Uterus (tissue), 3 donors: ENCODE measurements at regions not wholly inside any gene's neighbourhood (a gene's known extent, or its start where the extent isn't known, plus 50 kb on each side); places are given as distances from the start of the nearest gene placed in this dataset.

Source experiments
- DNase-seq, 2 donors: peaks; one replicate each; pipeline ENCODE4 v3.0.0-alpha.2; 2019 to 2020
- H3K27ac ChIP-seq, 2 donors: fragments of 200-600 bp; sonication (generic); 1 replicate in 1 of 2; 2 replicates in 1 of 2; pipeline ENCODE4 v1.5.1; 2016 to 2018
- H3K27me3 ChIP-seq, 2 donors: fragments of 200-600 bp; sonication (generic); one replicate each; pipeline ENCODE4 v1.5.1; 2018 to 2019; ENCODE audit warnings: control low read depth in 1 of 2
- H3K36me3 ChIP-seq, 2 donors: fragments of 200-600 bp; sonication (generic); one replicate each; pipeline ENCODE4 v1.5.1; 2019; ENCODE audit warnings: control low read depth in 1 of 2
- H3K4me1 ChIP-seq, 2 donors: fragments of 200-600 bp; sonication (generic); one replicate each; pipeline ENCODE4 v1.5.1; 2018 to 2019; ENCODE audit warnings: control low read depth in 1 of 2
- H3K4me3 ChIP-seq, 2 donors: fragments of 200-600 bp; sonication (generic); 1 replicate in 1 of 2; 2 replicates in 1 of 2; pipeline ENCODE4 v1.5.1; 2018 to 2019; ENCODE audit warnings: mild to moderate bottlenecking in 1 of 2
- H3K9me3 ChIP-seq, 2 donors: fragments of 200-600 bp; sonication (generic); one replicate each; pipeline ENCODE4 v1.5.1; 2019; ENCODE audit warnings: control low read depth in 1 of 2
- CTCF ChIP-seq, 4 experiments: fragments of 200-600 bp in 2 of 4; fragments of 450-650 bp in 2 of 4; sonication (generic) in 2 of 4; IDR thresholded peaks; one replicate each; pipeline ENCODE4 v1.5.1; 2016 to 2019; ENCODE audit warnings: antibody characterized with exemption in 4 of 4, mild to moderate bottlenecking in 2 of 4, moderate library complexity in 1 of 4
- POLR2A ChIP-seq, 2 donors: fragments of 450-650 bp; IDR thresholded peaks; one replicate each; pipeline ENCODE4 v1.6.1; 2016; ENCODE audit warnings: antibody characterized with exemption in 2 of 2, mild to moderate bottlenecking in 1 of 2, moderate library complexity in 1 of 2
- intact Hi-C: fragments of 100-400 bp; cut with DNase I; formaldehyde crosslinking; loops from one replicate; pipeline ENCODE4 v1.15.1; 2023; ENCODE audit warnings: low total_unique reads
- donor health status: DM: yes; HTN: yes; CAD: no.

GRCh38 chr10:4064489-4064888, 279.5 kb upstream of the KLF6 start:
- H3K27me3 ChIP-seq, result no peaks in the 10 kb centered on the region
- H3K4me1 ChIP-seq, result no peaks in the 10 kb centered on the region
- intact Hi-C loops, result no loop called here
- H3K4me3 ChIP-seq, result no peak overlapping the region
- no peak for DNase-seq
- H3K27ac ChIP-seq, result no peak overlapping the region
- TF ChIP-seq POLR2A (IDR thresholded peaks at IDR 0.05) (no peak), CTCF (IDR thresholded peaks at IDR 0.05) (no peak)
- H3K9me3 ChIP-seq, result no peaks in the 10 kb centered on the region
- no peaks in the 10 kb centered on the region for H3K36me3 ChIP-seq

GRCh38 chr10:4063717-4064116, 278.7 kb upstream of the KLF6 start:
- Histone ChIP-seq H3K4me3 (no peak overlapping the region), H3K27me3 (no peaks in the 10 kb centered on the region), H3K36me3 (no peaks in the 10 kb centered on the region), H3K27ac (no peak overlapping the region), H3K9me3 (no peaks in the 10 kb centered on the region), H3K4me1 (no peaks in the 10 kb centered on the region)
- intact Hi-C loops, result no loop called here
- no peak for TF ChIP-seq CTCF (IDR thresholded peaks at IDR 0.05)
- no peak for TF ChIP-seq POLR2A (IDR thresholded peaks at IDR 0.05)
- no peak for DNase-seq

- intact Hi-C loops, result no loop called here
- H3K27ac ChIP-seq, result peak overlapping the region in 1 of 2 donors; percentile 56
Measured at GRCh38 chr10:4062751-4063150, 277.7 kb upstream of the KLF6 start.

GRCh38 chr10:4062072-4062471, 277.1 kb upstream of the KLF6 start:
- intact Hi-C loops, result no loop called here
- Histone ChIP-seq H3K36me3 (no peaks in the 10 kb centered on the region), H3K27me3 (no peaks in the 10 kb centered on the region), H3K27ac (peak overlapping the region; percentile 56 to 63), H3K4me1 (peaks cover 0 to 4% of the 10 kb centered on the region in 2 donors), H3K9me3 (no peaks in the 10 kb centered on the region), H3K4me3 (no peak overlapping the region)
- no peak for DNase-seq
- TF ChIP-seq CTCF (IDR thresholded peaks at IDR 0.05), result no peak
- TF ChIP-seq POLR2A (IDR thresholded peaks at IDR 0.05), result no peak

More at GRCh38 chr10:4062751-4063150, 277.7 kb upstream of the KLF6 start:
- no peaks in the 10 kb centered on the region for H3K9me3 ChIP-seq
- H3K27me3 ChIP-seq, result no peaks in the 10 kb centered on the region
- DNase-seq, result no peak
- TF ChIP-seq POLR2A (IDR thresholded peaks at IDR 0.05), result no peak
- no peak for TF ChIP-seq CTCF (IDR thresholded peaks at IDR 0.05)
- H3K4me1 ChIP-seq, result peaks cover 0 to 4% of the 10 kb centered on the region in 2 donors
- no peak overlapping the region for H3K4me3 ChIP-seq
- no peaks in the 10 kb centered on the region for H3K36me3 ChIP-seq

GRCh38 chr10:4061441-4061951, 276.5 kb upstream of the KLF6 start:
- Histone ChIP-seq H3K4me3 (no peak overlapping the region), H3K27ac (peak overlapping the region; percentile 56 to 63), H3K9me3 (no peaks in the 10 kb centered on the region), H3K36me3 (no peaks in the 10 kb centered on the region), H3K27me3 (no peaks in the 10 kb centered on the region), H3K4me1 (peaks cover 0 to 4% of the 10 kb centered on the region in 2 donors)
- peak; percentile 54 to 61 for DNase-seq
- TF ChIP-seq CTCF (IDR thresholded peaks at IDR 0.05) (no peak), POLR2A (IDR thresholded peaks at IDR 0.05) (no peak)
- intact Hi-C loops, result no loop called here
